ENCODE measurements at regions not wholly inside any gene's neighbourhood (a gene's known extent, or its start where the extent isn't known, plus 50 kb on each side); places are given as distances from the start of the nearest gene placed in this dataset.

DNA sequence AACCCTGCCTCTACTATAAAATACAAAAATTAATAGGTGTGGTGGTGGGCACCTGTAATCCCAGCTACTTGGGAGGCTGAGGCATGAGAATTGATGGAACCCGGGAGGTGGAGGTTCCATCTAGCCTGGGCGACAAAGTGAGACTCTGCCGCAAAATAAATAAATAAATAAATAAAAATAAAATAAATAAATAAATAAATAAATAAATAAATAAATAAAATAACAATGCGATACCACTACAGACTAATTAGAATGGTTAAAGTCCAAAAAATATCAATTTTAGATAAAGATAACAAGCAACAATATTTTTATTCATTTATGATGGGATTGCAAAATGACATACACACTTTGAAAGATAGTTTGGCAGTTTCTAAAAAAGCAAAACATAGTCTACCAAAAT, 1131.5 kb downstream of the SI start:
- H3K27ac ChIP-seq (ENCODE audit: insufficient read depth, low read depth, low read length), result no peak overlapping the region
- no peak for TF ChIP-seq CTCF (IDR thresholded peaks at IDR 0.05; ENCODE audit: extremely low read depth in 1 of 2, insufficient read depth in 1 of 2, low read depth in 1 of 2, low read length in 2 of 2)
- no TSS peak for BruUV-seq (replicated peaks)
- H3K9me1 ChIP-seq (replicated peaks; ENCODE audit: control insufficient read depth, extremely low read depth, insufficient read depth, low read length), result no peaks in the 10 kb centered on the region
- no peak overlapping the region for H2AFZ ChIP-seq (ENCODE audit: low read depth, low read length)
- no peaks in the 10 kb centered on the region for H4K20me1 ChIP-seq (replicated peaks; ENCODE audit: control insufficient read depth, extremely low read depth, insufficient read depth, low read length)
- intact Hi-C loops (cut with micrococcal nuclease) (no loop called here), dilution Hi-C loops (cut with MboI; ENCODE audit: extremely low pct_ligation_motif_present, low sequenced_read_pairs) (no loop called here)
- H3K27me3 ChIP-seq (ENCODE audit: control insufficient read depth in 2 of 2, insufficient read depth in 2 of 2, low read length in 2 of 2), result no peaks in the 10 kb centered on the region
- H3K36me3 ChIP-seq (ENCODE audit: control insufficient read depth in 2 of 2, extremely low read depth in 1 of 2, insufficient read depth in 2 of 2, low read length in 2 of 2), result no peaks in the 10 kb centered on the region
- H3K4me1 ChIP-seq (ENCODE audit: control insufficient read depth, extremely low read depth, insufficient read depth, low read length), result no peaks in the 10 kb centered on the region
- H3K4me3 ChIP-seq (replicated peaks in 1 of 3; ENCODE audit: insufficient read depth in 1 of 3, low read depth in 1 of 3, low read length in 3 of 3), result no peak overlapping the region
- POLR2A ChIA-PET, result no interaction called here
- H3K79me2 ChIP-seq (ENCODE audit: control insufficient read depth, insufficient read depth, low read length), result no peaks in the 10 kb centered on the region
- FAIRE-seq (no peak), DNase-seq (ENCODE audit: low read depth, low spot score) (no peak)
- no peaks in the 10 kb centered on the region for H3K9me3 ChIP-seq (replicated peaks; ENCODE audit: control insufficient read depth, insufficient read depth, low read length)
- H3K9ac ChIP-seq (replicated peaks; ENCODE audit: extremely low read depth, insufficient read depth, low read length), result no peak overlapping the region
- H3K4me2 ChIP-seq (ENCODE audit: insufficient read depth, low read length), result no peak overlapping the region
- CTCF ChIA-PET, result no interaction called here

GRCh38 chr3:163943664-163944063, 1134.6 kb downstream of the SI start:
- TF ChIP-seq POLR2A (IDR thresholded peaks at IDR 0.05; ENCODE audit: low read depth, low read length), result no peak
- no peak for TF ChIP-seq JUN (IDR thresholded peaks at IDR 0.05; ENCODE audit: borderline replicate concordance, insufficient read depth, insufficient read length, low read depth)
- TF ChIP-seq POLR2AphosphoS5 (IDR thresholded peaks at IDR 0.05; ENCODE audit: insufficient read depth, low read depth, low read length), result no peak
- no peak for TF ChIP-seq MAX (IDR thresholded peaks at IDR 0.05; ENCODE audit: insufficient read depth, insufficient read length)
- TF ChIP-seq CTCF (IDR thresholded peaks at IDR 0.05; ENCODE audit: extremely low read depth in 1 of 2, insufficient read depth in 1 of 2, low read depth in 1 of 2, low read length in 2 of 2), result no peak
- no peak for TF ChIP-seq MYC (IDR thresholded peaks at IDR 0.05; ENCODE audit: low read depth, low read length)
- no peak for TF ChIP-seq GATA2 (IDR thresholded peaks at IDR 0.05; ENCODE audit: insufficient read depth, insufficient read length, low read depth, low read length)
- TF ChIP-seq FOS (IDR thresholded peaks at IDR 0.05; ENCODE audit: borderline replicate concordance, insufficient read depth, low read length), result no peak
- no peak for TF ChIP-seq EZH2 (IDR thresholded peaks at IDR 0.05; ENCODE audit: borderline replicate concordance, low read depth, low read length, severe bottlenecking)
- Histone ChIP-seq H3K36me3 (ENCODE audit: control insufficient read depth in 2 of 2, extremely low read depth in 1 of 2, insufficient read depth in 2 of 2, low read length in 2 of 2) (no peaks in the 10 kb centered on the region), H3K4me1 (ENCODE audit: control insufficient read depth, extremely low read depth, insufficient read depth, low read length) (no peaks in the 10 kb centered on the region), H3K27me3 (ENCODE audit: control insufficient read depth in 2 of 2, insufficient read depth in 2 of 2, low read length in 2 of 2) (no peaks in the 10 kb centered on the region), H3K9me3 (replicated peaks; ENCODE audit: control insufficient read depth, insufficient read depth, low read length) (no peaks in the 10 kb centered on the region), H3K4me2 (ENCODE audit: insufficient read depth, low read length) (no peak overlapping the region), H3K9ac (replicated peaks; ENCODE audit: extremely low read depth, insufficient read depth, low read length) (no peak overlapping the region), H3K79me2 (ENCODE audit: control insufficient read depth, insufficient read depth, low read length) (no peaks in the 10 kb centered on the region), H3K4me3 (replicated peaks in 1 of 3; ENCODE audit: insufficient read depth in 1 of 3, low read depth in 1 of 3, low read length in 3 of 3) (no peak overlapping the region), H3K27ac (ENCODE audit: insufficient read depth, low read depth, low read length) (no peak overlapping the region), H3K9me1 (replicated peaks; ENCODE audit: control insufficient read depth, extremely low read depth, insufficient read depth, low read length) (no peaks in the 10 kb centered on the region), H2AFZ (ENCODE audit: low read depth, low read length) (no peak overlapping the region), H4K20me1 (replicated peaks; ENCODE audit: control insufficient read depth, extremely low read depth, insufficient read depth, low read length) (no peaks in the 10 kb centered on the region)
- POLR2A ChIA-PET, result no interaction called here
- intact Hi-C loops (cut with micrococcal nuclease) (no loop called here), dilution Hi-C loops (cut with MboI; ENCODE audit: extremely low pct_ligation_motif_present, low sequenced_read_pairs) (no loop called here)
- FAIRE-seq (no peak), DNase-seq (ENCODE audit: low read depth, low spot score) (no peak)
- CTCF ChIA-PET, result no interaction called here
- no TSS peak for BruUV-seq (replicated peaks)

Data from endothelial cell of umbilical vein (primary cell).